ENCODE measurements at regions not wholly inside any gene's neighbourhood (a gene's known extent, or its start where the extent isn't known, plus 50 kb on each side); places are given as distances from the start of the nearest gene placed in this dataset.
"Not testable (repeated sequence)": the region's sequence is repeated elsewhere in the genome, so short reads cannot be mapped to it uniquely, and the experiment has no call there.

DNA sequence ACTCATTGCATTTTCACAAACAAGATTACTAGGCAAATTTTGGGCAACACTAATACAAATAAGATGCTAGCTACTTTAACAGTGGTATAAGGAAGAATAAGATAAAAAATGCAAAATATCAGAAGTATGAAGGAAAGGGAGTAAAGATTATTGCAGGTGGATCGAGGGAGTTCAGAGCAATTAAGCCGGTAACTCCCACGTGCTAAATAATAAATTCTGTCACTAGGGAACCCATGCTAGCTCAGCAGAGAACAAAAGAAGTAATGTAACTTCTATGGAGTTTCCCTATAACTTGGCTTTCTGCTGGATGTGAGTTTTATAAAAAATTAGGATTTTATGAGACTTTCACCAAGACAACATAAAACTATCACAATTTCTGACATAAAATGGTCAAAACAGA lies 470.5 kb upstream of the RGS18 start:
- Mint-ChIP-seq H3K27ac (no peak overlapping the region), H3K36me3 (peaks cover 0 to 8% of the 10 kb centered on the region in 2 donors), H3K9me3 (peaks cover 6 to 15% of the 10 kb centered on the region in 2 donors)
- ATAC-seq = no peak
- DNase-seq (ENCODE audit: low spot score in 2 of 2) = no peak

DNA sequence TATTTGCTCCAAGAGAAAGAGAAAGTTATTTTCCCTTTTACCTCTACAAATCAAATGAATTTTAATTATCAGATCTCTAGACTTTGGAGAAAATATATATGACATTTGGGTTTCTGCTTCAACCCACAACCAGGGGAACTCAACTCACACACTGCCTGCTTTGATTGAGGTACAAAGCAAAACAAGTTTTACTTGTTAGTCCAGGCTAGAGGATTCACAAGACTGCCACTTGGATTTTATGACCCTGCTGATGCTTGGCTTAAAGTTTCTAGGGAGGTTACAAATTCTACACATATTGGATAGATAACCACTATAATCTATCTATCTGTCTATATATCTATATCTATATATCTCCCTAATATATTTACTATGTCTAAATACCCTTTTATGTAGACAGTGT lies 467.3 kb upstream of the RGS18 start:
- peaks cover 15 to 20% of the 10 kb centered on the region in 2 donors for H3K9me3 Mint-ChIP-seq
- no peak for ATAC-seq
- peaks cover 0 to 6% of the 10 kb centered on the region in 2 donors for H3K36me3 Mint-ChIP-seq
- no peak overlapping the region for H3K27ac Mint-ChIP-seq
- DNase-seq (ENCODE audit: low spot score in 2 of 2) = no peak

GRCh38 chr1:191693797-191694196 lies 464.5 kb upstream of the RGS18 start:
- ATAC-seq = no peak

DNA sequence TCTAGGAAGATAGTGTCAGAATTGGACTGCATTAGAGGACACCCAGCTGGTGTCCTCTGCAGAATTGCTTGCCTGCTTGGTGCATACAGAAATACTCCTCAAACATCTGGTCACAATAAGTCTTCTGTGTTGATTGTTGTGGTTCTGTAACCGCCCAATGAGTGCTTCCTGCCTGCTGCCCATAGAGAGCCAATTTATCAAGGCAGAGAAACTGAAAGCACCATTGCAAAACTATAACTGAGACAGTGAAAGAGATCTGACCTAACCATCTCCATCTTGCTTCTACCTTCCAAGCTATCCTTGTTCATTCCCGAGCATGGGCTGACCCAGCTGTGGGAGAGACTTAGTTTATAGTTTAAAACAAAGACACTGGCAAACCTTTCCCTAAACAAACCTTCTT lies 462.4 kb upstream of the RGS18 start:
- H3K27ac Mint-ChIP-seq = no peak overlapping the region
- peaks cover 0 to 6% of the 10 kb centered on the region in 2 donors for H3K36me3 Mint-ChIP-seq
- ATAC-seq = no peak
- H3K9me3 Mint-ChIP-seq = peaks cover 8 to 16% of the 10 kb centered on the region in 2 donors
- no peak for DNase-seq (ENCODE audit: low spot score in 2 of 2)

More at GRCh38 chr1:191693797-191694196, 464.5 kb upstream of the RGS18 start:
- H3K27ac Mint-ChIP-seq = peak overlapping the region in 1 of 2 donors; percentile 30
- peaks cover 0 to 6% of the 10 kb centered on the region in 2 donors for H3K36me3 Mint-ChIP-seq
- no peak for DNase-seq (ENCODE audit: low spot score in 2 of 2)
- peaks cover 12 to 16% of the 10 kb centered on the region in 2 donors for H3K9me3 Mint-ChIP-seq

GRCh38 chr1:191696354-191696753 lies 461.9 kb upstream of the RGS18 start:
- Mint-ChIP-seq H3K36me3 (peaks cover 0 to 6% of the 10 kb centered on the region in 2 donors), H3K27ac (no peak overlapping the region), H3K9me3 (peaks cover 12 to 20% of the 10 kb centered on the region in 2 donors)
- ATAC-seq (no peak), DNase-seq (ENCODE audit: low spot score in 2 of 2) (no peak)

DNA sequence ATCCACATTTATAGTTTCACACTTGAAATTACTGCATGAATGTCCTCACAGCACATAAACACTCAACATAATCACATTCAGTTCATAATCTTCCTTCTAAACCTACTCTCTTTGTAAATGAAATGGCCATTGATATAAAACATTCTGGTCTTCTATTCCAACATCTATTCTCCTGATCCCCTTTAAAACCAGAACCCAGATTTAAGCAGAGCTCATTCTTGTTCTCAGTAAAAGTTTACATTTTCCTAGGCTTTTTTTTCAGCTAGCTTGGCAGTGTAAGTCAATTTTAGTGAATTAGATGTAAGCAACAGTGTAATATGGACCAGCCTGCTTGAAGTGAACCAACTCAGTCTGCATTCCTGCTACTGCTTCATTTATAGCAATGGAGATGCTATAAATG lies 460.7 kb upstream of the RGS18 start:
- ATAC-seq = no peak
- no peak for DNase-seq (ENCODE audit: low spot score in 2 of 2)
- no peak overlapping the region for H3K27ac Mint-ChIP-seq
- H3K36me3 Mint-ChIP-seq = peaks cover 0 to 6% of the 10 kb centered on the region in 2 donors
- H3K9me3 Mint-ChIP-seq = peaks cover 15 to 24% of the 10 kb centered on the region in 2 donors

DNA sequence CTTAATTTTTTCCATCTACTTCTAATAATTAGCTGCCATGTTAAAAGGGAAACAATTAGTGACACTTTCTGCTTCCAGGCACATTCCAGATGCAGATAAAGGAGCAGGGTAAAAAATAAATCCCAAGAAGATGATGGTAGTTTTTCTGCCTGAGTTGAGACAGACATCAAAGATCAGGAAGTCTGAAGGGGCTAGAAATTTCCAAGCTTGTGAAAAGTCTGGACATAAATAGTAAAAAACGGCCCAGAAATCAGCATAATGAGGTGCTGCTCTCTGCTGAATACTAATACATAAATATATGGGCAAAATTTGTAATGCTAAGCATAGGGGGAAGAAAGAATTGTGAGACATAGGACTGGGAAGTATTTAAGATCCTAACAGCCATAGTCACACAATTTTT lies 460.0 kb upstream of the RGS18 start:
- H3K36me3 Mint-ChIP-seq = peaks cover 0 to 6% of the 10 kb centered on the region in 2 donors
- H3K27ac Mint-ChIP-seq = no peak overlapping the region
- peaks cover 11 to 17% of the 10 kb centered on the region in 2 donors for H3K9me3 Mint-ChIP-seq
- ATAC-seq = no peak
- no peak for DNase-seq (ENCODE audit: low spot score in 2 of 2)

- Mint-ChIP-seq H3K36me3 (no peaks in the 10 kb centered on the region), H3K27ac (no peak overlapping the region), H3K9me3 (peaks cover 6 to 8% of the 10 kb centered on the region in 2 donors)
- no peak for ATAC-seq
- no peak for DNase-seq (ENCODE audit: low spot score in 2 of 2)
Measured at GRCh38 chr1:191699343-191699742, 458.9 kb upstream of the RGS18 start.

DNA sequence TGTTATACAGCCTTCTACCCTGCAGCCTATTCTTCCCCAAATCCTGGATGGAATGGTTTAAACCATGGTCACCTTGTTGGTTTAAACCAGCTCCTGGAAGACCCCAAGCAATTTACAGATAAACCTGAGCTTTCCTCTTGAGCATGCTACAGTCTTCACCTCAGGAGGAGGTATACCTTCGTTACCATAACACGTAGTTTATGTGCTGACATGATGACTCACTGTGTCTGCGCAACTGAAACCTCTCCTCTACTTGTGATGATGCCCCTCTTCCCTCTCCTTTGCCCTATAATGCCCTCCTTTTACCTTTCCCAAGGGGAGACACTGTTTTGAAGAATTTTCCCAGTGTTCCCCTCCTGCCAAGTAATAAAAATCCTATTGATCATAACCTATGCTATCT lies 457.3 kb upstream of the RGS18 start:
- no peaks in the 10 kb centered on the region for H3K36me3 Mint-ChIP-seq
- ATAC-seq (no peak), DNase-seq (ENCODE audit: low spot score in 2 of 2) (no peak)
- peaks cover 6 to 8% of the 10 kb centered on the region in 2 donors for H3K9me3 Mint-ChIP-seq
- H3K27ac Mint-ChIP-seq = no peak overlapping the region

DNA sequence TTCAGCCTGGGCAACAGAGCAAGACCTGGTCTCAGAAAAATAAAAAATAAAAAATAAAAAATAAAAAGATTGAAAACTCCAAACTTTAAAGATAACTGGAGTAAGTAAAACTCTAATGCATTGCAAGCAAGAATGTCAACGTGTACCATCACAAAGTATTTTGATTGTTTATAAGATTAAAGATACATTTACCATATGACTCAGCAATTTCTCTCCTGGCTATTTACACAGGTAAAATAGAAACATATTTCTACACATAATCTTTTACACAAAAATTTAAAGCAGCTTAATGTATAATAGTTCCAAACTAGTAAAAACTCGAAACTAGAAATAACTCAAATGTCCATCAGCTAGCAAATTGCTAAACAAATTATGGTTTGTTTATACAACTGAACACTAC lies 456.1 kb upstream of the RGS18 start:
- no peak overlapping the region for H3K27ac Mint-ChIP-seq

GRCh38 chr1:191707288-191707687 lies 451.0 kb upstream of the RGS18 start:
- no peak for DNase-seq (ENCODE audit: low spot score in 2 of 2)
- H3K27ac Mint-ChIP-seq = no peak overlapping the region
- no peaks in the 10 kb centered on the region for H3K36me3 Mint-ChIP-seq
- no peak for ATAC-seq
- H3K9me3 Mint-ChIP-seq = peaks cover 11 to 13% of the 10 kb centered on the region in 2 donors

More for the DNA sequence above, 456.1 kb upstream of the RGS18 start:
- no peaks in the 10 kb centered on the region for H3K36me3 Mint-ChIP-seq
- peaks cover 6 to 8% of the 10 kb centered on the region in 2 donors for H3K9me3 Mint-ChIP-seq
- no peak for DNase-seq (ENCODE audit: low spot score in 2 of 2)
- no peak for ATAC-seq

DNA sequence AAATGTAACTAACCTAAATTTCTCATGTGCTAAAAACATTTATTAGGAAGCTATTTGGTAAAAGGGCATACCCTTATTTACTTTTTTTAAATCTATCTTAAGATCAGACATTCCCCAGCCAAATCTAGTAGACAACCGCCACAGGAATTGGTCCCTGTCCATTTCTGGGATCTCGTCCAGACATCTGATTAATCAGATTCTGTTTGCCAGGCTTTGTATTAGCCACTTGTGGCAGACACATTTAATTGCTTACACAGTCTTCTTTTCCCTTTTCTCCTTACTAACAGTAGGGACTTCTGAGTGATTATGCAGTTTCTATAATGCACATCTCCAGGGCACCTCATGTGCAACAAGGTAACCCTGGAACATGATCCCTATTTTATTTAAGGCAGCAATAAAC lies 449.0 kb upstream of the RGS18 start:
- H3K36me3 Mint-ChIP-seq = no peaks in the 10 kb centered on the region
- H3K9me3 Mint-ChIP-seq = peaks cover 16 to 18% of the 10 kb centered on the region in 2 donors

GRCh38 chr1:191711961-191712360 lies 446.3 kb upstream of the RGS18 start:
- no peak for ATAC-seq
- Mint-ChIP-seq H3K36me3 (no peaks in the 10 kb centered on the region), H3K9me3 (peaks cover 23 to 24% of the 10 kb centered on the region in 2 donors), H3K27ac (no peak overlapping the region)
- DNase-seq (ENCODE audit: low spot score in 2 of 2) = no peak

More for the DNA sequence above, 449.0 kb upstream of the RGS18 start:
- no peak overlapping the region for H3K27ac Mint-ChIP-seq
- ATAC-seq = no peak
- DNase-seq (ENCODE audit: low spot score in 2 of 2) = no peak

GRCh38 chr1:191714845-191715244 lies 443.4 kb upstream of the RGS18 start:
- DNase-seq (ENCODE audit: low spot score in 2 of 2) (no peak), ATAC-seq (no peak)
- Mint-ChIP-seq H3K27ac (no peak overlapping the region), H3K36me3 (no peaks in the 10 kb centered on the region), H3K9me3 (peaks cover 12 to 17% of the 10 kb centered on the region in 2 donors)

- peaks cover 6% of the 10 kb centered on the region in 2 donors for H3K36me3 Mint-ChIP-seq
- ATAC-seq (no peak), DNase-seq (ENCODE audit: low spot score in 2 of 2) (no peak)
- H3K9me3 Mint-ChIP-seq = peaks cover 15 to 34% of the 10 kb centered on the region in 2 donors
- H3K27ac Mint-ChIP-seq = no peak overlapping the region
Measured at GRCh38 chr1:191729742-191730141, 428.5 kb upstream of the RGS18 start.

DNA sequence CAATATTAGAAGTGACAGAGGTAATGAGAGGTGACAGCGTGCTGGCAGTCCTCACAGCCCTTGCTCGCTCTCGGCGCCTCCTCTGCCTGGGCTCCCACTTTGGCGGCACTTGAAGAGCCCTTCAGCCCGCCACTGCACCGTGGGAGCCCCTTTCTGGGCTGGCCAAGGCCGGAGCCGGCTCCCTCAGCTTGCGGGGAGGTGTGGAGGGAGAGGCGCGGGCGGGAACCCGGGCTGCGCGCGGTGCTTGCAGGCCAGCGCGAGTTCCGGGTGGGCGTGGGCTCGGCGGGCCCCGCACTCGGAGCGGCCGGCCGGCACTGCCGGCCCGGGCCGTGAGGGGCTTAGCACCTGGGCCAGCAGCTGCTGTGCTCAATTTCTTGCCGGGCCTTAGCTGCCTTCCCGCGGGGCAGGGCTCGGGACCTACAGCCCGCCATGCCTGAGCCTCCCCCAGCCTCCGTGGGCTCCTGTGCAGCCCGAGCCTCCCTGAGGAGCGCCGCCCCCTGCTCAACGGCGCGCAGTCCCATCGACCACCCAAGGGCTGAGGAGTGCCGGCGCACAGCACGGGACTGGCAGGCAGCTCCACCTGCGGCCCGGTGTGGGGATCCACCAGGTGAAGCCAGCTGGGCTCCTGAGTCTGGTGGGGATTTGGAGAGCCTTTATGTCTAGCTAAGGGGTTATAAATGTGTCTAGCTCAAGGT lies 426.5 kb upstream of the RGS18 start:
- H3K27ac Mint-ChIP-seq; DNase-seq (ENCODE audit: low spot score in 2 of 2); ATAC-seq; H3K36me3 Mint-ChIP-seq: not testable (repeated sequence)
- H3K9me3 Mint-ChIP-seq = peaks cover 12 to 27% of the 10 kb centered on the region in 2 donors

DNA sequence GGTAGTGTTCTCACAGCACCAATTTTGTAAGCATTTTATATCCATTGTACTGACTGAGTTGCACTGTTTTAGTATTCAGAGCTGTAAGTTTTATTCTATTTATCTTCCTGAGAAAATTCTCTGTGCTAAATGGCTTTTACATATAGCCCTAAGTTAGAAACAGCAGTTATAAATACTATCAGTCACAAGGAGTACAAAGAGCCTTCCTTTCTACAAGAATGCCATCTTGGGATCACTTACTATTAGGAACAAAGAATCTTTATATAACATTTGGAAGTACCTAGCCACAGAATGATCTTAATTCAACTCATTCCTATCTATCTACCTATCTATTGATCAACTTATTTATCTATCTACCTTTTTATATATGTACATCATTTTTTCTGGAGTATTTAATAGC lies 423.9 kb upstream of the RGS18 start:
- DNase-seq (ENCODE audit: low spot score in 2 of 2) = no peak

DNA sequence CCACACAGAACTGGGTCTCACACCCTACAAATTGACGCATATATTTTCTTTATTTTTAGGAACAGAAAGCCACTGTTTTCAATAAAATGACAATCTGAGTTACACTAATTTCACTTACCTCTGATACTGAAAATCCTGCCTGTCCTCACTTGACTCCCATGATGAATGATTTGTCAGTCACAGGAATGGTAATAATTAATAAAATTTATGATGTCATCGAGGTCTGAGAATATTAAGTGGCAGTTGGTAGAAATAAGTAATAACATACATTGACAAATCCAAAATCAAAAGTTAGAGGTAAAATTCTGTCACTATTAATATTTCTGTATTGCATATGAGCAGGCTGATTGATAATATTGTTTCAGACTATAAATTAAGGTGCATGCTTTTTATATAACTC lies 418.7 kb upstream of the RGS18 start:
- Mint-ChIP-seq H3K36me3 (no peaks in the 10 kb centered on the region), H3K27ac (no peak overlapping the region), H3K9me3 (peaks cover 8 to 10% of the 10 kb centered on the region in 2 donors)
- no peak for DNase-seq (ENCODE audit: low spot score in 2 of 2)
- no peak for ATAC-seq

More for the DNA sequence above, 423.9 kb upstream of the RGS18 start:
- Mint-ChIP-seq H3K27ac (no peak overlapping the region), H3K9me3 (peaks cover 14 to 20% of the 10 kb centered on the region in 2 donors), H3K36me3 (peaks cover 6% of the 10 kb centered on the region in 2 donors)
- no peak for ATAC-seq
